ENCODE measurements at regions not wholly inside any gene's neighbourhood (a gene's known extent, or its start where the extent isn't known, plus 50 kb on each side); places are given as distances from the start of the nearest gene placed in this dataset.

- TF ChIP-seq CTCF (IDR thresholded peaks at IDR 0.05) (no peak), POLR2A (IDR thresholded peaks at IDR 0.05) (no peak)
These were observed 111.3 kb upstream of the LNX1 start for GRCh38 chr4:53702334-53703266.

All from lower leg skin (tissue), 3 donors.